ENCODE measurements at regions not wholly inside any gene's neighbourhood (a gene's known extent, or its start where the extent isn't known, plus 50 kb on each side); places are given as distances from the start of the nearest gene placed in this dataset.

DNA sequence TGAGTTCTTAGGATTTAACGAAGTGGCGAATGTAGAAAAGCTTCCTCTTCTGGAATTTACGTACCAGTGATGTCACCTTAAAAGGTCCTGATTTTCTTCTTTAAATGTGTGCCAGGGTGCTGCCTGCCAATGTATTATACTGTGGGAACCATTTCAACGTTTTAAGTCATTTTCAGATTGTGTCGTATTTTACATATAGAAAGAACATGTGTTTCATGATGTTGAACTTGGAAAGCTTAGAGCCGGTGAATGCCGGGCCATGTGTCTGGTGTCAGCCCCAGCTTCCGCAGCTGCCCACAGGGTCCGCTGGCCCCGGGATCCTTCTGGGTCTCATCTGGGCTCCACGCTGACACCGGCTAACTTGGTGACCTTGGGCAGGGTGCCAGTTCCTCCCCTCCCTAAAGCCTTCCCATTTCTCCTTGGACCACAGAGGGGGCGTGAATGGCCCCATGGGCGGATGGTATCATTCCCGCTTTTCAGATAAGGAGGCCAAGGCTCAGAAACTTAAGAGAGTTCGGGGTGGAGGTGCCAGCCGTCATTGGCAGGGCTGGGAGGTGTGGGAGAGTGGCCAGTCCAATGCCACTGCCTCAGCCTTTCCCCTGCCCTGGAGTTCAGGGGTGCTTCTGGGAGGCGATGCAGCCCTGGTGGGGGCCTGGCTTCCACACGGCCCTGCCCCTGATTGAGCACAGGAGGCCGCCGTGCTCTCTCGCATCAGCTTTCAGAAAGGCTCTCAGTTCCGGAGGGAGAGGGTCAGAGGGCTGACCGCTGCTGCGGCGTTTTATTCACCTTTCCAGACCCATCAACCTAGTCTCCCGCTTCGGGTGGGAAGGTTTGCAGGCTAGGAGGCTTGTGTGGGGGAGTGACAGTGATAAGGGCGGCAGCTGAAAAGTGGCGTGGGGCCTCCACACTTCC lies 68.8 kb upstream of the CIBAR2 start:
- no peak overlapping the region for H3K4me3 ChIP-seq (ENCODE audit: low read depth, low read length)
- no peak for TF ChIP-seq CTCF (IDR thresholded peaks at IDR 0.05; ENCODE audit: insufficient read depth, low read depth, low read length)
- POLR2A ChIA-PET, result no interaction called here
- H3K36me3 ChIP-seq (ENCODE audit: control insufficient read depth, insufficient read depth, low read length), result peaks cover 18% of the 10 kb centered on the region
- CTCF ChIA-PET, result interaction anchor here (0.7 kb wide), 1 partner anchor 64 kb away, joined by 3 read pairs; no protein-coding TSS in a partner anchor
- no peaks in the 10 kb centered on the region for H3K27me3 ChIP-seq (ENCODE audit: control insufficient read depth, insufficient read depth, low read length)
- DNase-seq (ENCODE audit: low read depth), result no peak

- CTCF ChIA-PET, result no interaction called here
- POLR2A ChIA-PET, result no interaction called here
These were observed 69.5 kb upstream of the CIBAR2 start for GRCh38 chr16:85181739-85182129.

DNA sequence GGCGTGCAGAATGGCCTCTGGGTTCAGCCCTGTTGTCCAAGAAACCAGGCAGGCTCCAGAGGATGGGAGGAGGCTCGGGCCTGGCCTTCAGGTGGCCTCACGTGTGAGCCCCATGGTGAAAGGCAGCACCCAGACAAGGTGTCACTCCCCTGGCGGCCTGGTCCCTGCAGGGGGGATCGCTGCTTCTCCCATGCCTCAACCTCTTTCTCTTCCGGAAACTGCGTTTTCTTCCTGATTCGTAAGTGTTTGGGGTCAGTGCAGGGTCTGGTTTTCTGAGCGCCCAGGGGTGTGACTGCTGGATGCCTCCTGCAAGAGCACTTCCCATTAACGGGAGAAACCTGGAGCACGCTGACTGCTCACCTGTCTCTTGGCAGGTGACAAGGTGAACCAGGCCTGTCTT lies 70.0 kb upstream of the CIBAR2 start:
- CTCF ChIA-PET, result no interaction called here
- no peak for DNase-seq (ENCODE audit: low read depth)
- no peak for TF ChIP-seq CTCF (IDR thresholded peaks at IDR 0.05; ENCODE audit: insufficient read depth, low read depth, low read length)

More at GRCh38 chr16:85181739-85182129, 69.5 kb upstream of the CIBAR2 start:
- Histone ChIP-seq H3K27me3 (ENCODE audit: control insufficient read depth, insufficient read depth, low read length) (no peaks in the 10 kb centered on the region), H3K36me3 (ENCODE audit: control insufficient read depth, insufficient read depth, low read length) (peaks cover 18% of the 10 kb centered on the region), H3K4me3 (ENCODE audit: low read depth, low read length) (no peak overlapping the region)
- no peak for TF ChIP-seq CTCF (IDR thresholded peaks at IDR 0.05; ENCODE audit: insufficient read depth, low read depth, low read length)
- no peak for DNase-seq (ENCODE audit: low read depth)

DNA sequence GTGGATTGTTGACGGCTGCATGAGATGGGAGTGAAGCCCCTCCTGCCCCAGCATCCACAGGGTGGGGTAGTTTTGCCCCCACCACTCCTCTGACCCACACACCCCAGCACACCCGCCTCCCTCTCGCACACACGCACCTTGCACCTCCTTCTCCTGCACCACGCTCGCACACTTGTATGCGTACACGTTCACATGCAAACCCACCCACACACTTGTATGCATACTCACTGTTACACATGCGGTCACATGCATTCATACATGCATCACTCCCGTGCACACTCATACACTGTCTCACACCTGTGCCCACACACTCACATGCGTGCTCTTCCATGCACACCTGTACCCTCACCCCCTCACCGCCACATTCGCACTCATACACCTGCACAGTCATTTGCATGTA lies 70.5 kb upstream of the CIBAR2 start:
- Histone ChIP-seq H3K4me3 (ENCODE audit: low read depth, low read length) (no peak overlapping the region), H3K27me3 (ENCODE audit: control insufficient read depth, insufficient read depth, low read length) (no peaks in the 10 kb centered on the region), H3K36me3 (ENCODE audit: control insufficient read depth, insufficient read depth, low read length) (peaks cover 18% of the 10 kb centered on the region)
- no peak for DNase-seq (ENCODE audit: low read depth)
- ChIA-PET POLR2A (no interaction called here), CTCF (no interaction called here)
- TF ChIP-seq CTCF (IDR thresholded peaks at IDR 0.05; ENCODE audit: insufficient read depth, low read depth, low read length), result no peak

More for the DNA sequence above, 70.0 kb upstream of the CIBAR2 start:
- peaks cover 18% of the 10 kb centered on the region for H3K36me3 ChIP-seq (ENCODE audit: control insufficient read depth, insufficient read depth, low read length)
- no peak overlapping the region for H3K4me3 ChIP-seq (ENCODE audit: low read depth, low read length)
- no peaks in the 10 kb centered on the region for H3K27me3 ChIP-seq (ENCODE audit: control insufficient read depth, insufficient read depth, low read length)
- POLR2A ChIA-PET, result no interaction called here

DNA sequence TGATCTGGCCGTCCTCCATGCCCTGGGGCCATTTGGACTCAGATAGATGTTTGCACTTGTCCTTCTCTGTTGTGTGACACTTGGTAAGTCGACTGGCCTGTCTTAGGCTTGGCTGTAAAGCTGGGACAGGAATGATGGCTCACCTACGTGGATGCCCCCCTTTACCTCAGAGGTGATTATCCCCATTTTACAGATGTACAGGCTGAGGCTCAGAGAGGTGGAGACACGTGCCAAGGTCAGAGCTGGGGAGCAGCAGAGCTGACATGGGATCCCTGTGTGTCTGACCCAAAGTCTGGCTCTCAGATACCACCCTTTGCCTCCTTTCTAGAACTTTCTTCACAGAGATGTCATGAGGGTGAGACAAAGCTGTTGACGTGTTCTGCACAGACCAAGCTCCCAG lies 71.3 kb upstream of the CIBAR2 start:
- Histone ChIP-seq H3K4me3 (ENCODE audit: low read depth, low read length) (no peak overlapping the region), H3K36me3 (ENCODE audit: control insufficient read depth, insufficient read depth, low read length) (peaks cover 18% of the 10 kb centered on the region), H3K27me3 (ENCODE audit: control insufficient read depth, insufficient read depth, low read length) (no peaks in the 10 kb centered on the region)
- ChIA-PET CTCF (interaction anchor here (0.8 kb wide), 1 partner anchor 8 kb away, joined by 3 read pairs; no protein-coding TSS in a partner anchor), POLR2A (no interaction called here)
- TF ChIP-seq CTCF (IDR thresholded peaks at IDR 0.05; ENCODE audit: insufficient read depth, low read depth, low read length), result no peak
- DNase-seq (ENCODE audit: low read depth), result no peak

Data from BJ (cell line).